RWPE1 (cell line): ENCODE measurements at regions not wholly inside any gene's neighbourhood (a gene's known extent, or its start where the extent isn't known, plus 50 kb on each side); places are given as distances from the start of the nearest gene placed in this dataset.
A peak's percentile ranks its signal among the peaks of the same experiment; 100 is the strongest.

Experiments
- CTCF ChIA-PET: fragments of 350-600 bp; sonication (Branson Sonifier 250); formaldehyde crosslinking; extraction: SDS; loops from one replicate; lab custom pipeline; 2021; lab: Yijun Ruan, JAX
- POLR2A ChIA-PET: fragments of 400-600 bp; formaldehyde crosslinking; extraction: SDS; loops from one replicate; lab custom pipeline; 2020; ENCODE audit warnings: antibody characterized with exemption; ENCODE audit not compliant: low non-redundant PET; lab: Yijun Ruan, JAX
- DNase-seq: peaks from one replicate; pipeline ENCODE4 v3.0.0; 2012; ENCODE audit warnings: low spot score
- H3K27ac ChIP-seq: fragments of 450-650 bp; 2 replicates; pipeline ENCODE4 v1.5.1; 2017
- TF ChIP-seq, protein P1 (sequence below): fragments of 450-650 bp; conservative IDR thresholded peaks from 2 replicates; pipeline ENCODE4 v1.5.1; 2017; ENCODE audit warnings: low read depth, mild to moderate bottlenecking

- TF ChIP-seq, protein P1, sequence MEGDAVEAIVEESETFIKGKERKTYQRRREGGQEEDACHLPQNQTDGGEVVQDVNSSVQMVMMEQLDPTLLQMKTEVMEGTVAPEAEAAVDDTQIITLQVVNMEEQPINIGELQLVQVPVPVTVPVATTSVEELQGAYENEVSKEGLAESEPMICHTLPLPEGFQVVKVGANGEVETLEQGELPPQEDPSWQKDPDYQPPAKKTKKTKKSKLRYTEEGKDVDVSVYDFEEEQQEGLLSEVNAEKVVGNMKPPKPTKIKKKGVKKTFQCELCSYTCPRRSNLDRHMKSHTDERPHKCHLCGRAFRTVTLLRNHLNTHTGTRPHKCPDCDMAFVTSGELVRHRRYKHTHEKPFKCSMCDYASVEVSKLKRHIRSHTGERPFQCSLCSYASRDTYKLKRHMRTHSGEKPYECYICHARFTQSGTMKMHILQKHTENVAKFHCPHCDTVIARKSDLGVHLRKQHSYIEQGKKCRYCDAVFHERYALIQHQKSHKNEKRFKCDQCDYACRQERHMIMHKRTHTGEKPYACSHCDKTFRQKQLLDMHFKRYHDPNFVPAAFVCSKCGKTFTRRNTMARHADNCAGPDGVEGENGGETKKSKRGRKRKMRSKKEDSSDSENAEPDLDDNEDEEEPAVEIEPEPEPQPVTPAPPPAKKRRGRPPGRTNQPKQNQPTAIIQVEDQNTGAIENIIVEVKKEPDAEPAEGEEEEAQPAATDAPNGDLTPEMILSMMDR = no peak
- DNase-seq = no peak
- ChIA-PET POLR2A (no interaction called here), CTCF (no interaction called here)
- H3K27ac ChIP-seq = no peak overlapping the region
These were observed 188.8 kb upstream of the PRICKLE2 start for GRCh38 chr3:64414043-64414442.

DNA sequence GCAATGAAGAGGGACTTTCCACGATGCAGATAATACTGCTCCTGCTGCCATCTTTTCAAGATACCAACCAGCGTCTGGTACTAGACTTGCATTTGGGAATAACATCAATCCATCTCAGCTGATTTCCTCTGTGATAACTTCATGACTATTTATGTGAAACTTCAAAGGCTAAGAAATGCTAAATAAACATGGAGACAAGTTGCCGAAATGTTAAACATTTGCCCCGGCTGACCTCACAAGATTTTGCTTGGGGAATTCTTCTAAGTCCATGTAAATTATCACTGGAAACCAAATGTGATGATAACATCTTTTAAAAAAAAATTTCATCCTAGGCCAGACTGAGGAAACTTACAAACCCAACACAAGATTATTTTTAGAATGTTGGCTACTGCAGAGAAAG, 185.8 kb upstream of the PRICKLE2 start:
- CTCF ChIA-PET = no interaction called here
- TF ChIP-seq, protein P1 = no peak
- POLR2A ChIA-PET = no interaction called here
- no peak overlapping the region for H3K27ac ChIP-seq
- no peak for DNase-seq

DNA sequence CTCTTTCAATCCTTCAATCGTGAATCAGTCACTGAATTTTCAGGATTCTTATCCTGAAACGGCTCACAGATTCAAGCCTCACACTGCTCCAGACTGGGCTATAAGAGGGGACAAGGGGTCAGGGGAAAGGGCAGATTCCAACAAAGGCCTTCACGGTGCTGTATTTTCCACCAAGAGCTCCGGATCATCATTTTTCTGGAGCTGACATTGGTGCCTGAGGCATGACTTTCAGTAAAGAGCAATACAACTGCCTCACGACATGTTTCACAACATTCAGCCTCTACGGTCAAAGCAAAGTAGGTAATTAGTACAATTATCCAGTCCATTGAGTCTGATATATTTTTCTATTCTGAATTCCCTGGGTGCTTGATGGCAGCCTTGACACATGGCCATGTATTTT, 185.0 kb upstream of the PRICKLE2 start:
- no peak for DNase-seq
- ChIA-PET CTCF (no interaction called here), POLR2A (no interaction called here)
- TF ChIP-seq, protein P1 = no peak
- no peak overlapping the region for H3K27ac ChIP-seq

DNA sequence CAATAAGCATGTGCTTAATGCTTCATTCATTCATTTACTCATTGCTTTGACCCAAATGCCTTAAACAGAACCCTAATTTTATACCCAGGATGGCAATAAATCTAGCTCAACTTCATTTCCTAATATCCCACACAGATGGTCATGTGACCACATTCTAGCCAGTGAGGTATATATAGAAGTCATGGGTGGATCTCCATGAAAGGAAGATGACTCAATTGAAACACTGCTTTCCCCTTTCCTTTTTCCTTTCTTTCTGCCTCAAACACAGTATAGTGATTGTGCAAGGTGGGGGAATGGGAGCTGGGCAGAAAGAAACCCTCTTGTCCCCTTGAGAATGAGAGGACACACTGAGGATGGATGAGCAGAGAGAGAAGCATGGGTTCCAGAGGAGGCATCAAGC, 183.5 kb upstream of the PRICKLE2 start:
- H3K27ac ChIP-seq = no peak overlapping the region
- ChIA-PET CTCF (no interaction called here), POLR2A (no interaction called here)
- TF ChIP-seq, protein P1 = no peak
- DNase-seq = peak; percentile 12

GRCh38 chr3:64406271-64406670, 181.0 kb upstream of the PRICKLE2 start:
- POLR2A ChIA-PET = no interaction called here
- H3K27ac ChIP-seq = no peak overlapping the region
- TF ChIP-seq, protein P1 = no peak
- DNase-seq = no peak
- CTCF ChIA-PET = no interaction called here

DNA sequence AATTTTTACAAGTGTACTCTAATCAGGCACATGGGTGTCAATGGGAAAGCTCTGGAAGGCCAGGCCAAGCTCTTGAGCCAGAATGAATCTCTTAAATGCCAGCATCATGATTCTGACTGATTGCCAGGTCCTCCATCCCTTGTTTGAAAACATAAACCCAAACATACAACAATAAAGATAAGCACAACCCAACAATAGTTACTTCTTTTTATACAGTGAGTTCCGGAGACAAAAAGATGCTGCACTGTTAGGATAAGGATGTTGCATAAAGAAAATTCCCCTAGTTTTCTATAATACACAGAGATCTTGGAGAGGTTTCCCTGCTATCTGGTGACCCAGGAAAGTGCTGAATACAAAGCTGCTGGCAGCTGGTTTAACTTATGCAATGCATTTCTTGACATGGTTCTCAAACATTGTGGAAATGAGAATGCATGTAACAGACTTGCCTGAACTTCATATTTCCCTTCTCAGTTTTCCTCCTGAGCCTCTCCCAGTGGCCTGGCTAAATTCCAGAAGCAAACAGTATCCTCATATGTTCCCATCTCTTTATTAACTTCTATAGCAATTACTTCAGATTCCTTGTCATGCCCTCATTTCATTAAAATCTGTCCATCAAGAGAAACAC, 180.1 kb upstream of the PRICKLE2 start:
- TF ChIP-seq, protein P1 = no peak
- H3K27ac ChIP-seq = no peak overlapping the region
- CTCF ChIA-PET = no interaction called here
- POLR2A ChIA-PET = no interaction called here
- DNase-seq = no peak
